ENCODE measurements at regions not wholly inside any gene's neighbourhood (a gene's known extent, or its start where the extent isn't known, plus 50 kb on each side); places are given as distances from the start of the nearest gene placed in this dataset.

DNA sequence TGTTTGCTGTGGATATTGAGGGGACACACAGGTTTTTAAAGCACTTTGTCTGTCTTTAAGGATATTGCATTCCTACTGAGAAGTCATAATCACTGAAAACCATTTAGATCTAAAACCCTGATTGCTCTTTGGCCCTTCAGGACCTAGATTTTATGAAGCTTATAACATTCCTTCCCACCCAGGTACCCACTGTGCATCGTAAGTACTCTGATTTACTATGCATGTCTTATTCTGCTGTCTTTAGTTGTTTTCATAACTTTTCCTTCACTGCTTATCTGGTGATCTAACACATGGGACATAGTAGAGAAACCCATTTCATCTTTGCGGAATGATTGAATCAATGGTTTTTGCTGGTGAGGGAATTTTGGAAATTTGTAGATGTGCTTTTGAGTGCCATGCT is 247.0 kb upstream of the RARB start (continued):
- TF ChIP-seq, protein P1, sequence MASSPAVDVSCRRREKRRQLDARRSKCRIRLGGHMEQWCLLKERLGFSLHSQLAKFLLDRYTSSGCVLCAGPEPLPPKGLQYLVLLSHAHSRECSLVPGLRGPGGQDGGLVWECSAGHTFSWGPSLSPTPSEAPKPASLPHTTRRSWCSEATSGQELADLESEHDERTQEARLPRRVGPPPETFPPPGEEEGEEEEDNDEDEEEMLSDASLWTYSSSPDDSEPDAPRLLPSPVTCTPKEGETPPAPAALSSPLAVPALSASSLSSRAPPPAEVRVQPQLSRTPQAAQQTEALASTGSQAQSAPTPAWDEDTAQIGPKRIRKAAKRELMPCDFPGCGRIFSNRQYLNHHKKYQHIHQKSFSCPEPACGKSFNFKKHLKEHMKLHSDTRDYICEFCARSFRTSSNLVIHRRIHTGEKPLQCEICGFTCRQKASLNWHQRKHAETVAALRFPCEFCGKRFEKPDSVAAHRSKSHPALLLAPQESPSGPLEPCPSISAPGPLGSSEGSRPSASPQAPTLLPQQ (tag by site-specific recombination; IDR thresholded peaks at IDR 0.05): no peak
- TF ChIP-seq ZNF155 (tag by site-specific recombination; IDR thresholded peaks at IDR 0.05) (no peak), KLF1 (tag by site-specific recombination; IDR thresholded peaks at IDR 0.05) (no peak), ZNF146 (tag by site-specific recombination; IDR thresholded peaks at IDR 0.05) (no peak), ZNF214 (tag by site-specific recombination; IDR thresholded peaks at IDR 0.05; ENCODE audit: borderline replicate concordance) (no peak), ZNF549 (tag by site-specific recombination; IDR thresholded peaks at IDR 0.05) (no peak), ZNF624 (tag by site-specific recombination; IDR thresholded peaks at IDR 0.05) (no peak)
- TF ChIP-seq, protein P2, sequence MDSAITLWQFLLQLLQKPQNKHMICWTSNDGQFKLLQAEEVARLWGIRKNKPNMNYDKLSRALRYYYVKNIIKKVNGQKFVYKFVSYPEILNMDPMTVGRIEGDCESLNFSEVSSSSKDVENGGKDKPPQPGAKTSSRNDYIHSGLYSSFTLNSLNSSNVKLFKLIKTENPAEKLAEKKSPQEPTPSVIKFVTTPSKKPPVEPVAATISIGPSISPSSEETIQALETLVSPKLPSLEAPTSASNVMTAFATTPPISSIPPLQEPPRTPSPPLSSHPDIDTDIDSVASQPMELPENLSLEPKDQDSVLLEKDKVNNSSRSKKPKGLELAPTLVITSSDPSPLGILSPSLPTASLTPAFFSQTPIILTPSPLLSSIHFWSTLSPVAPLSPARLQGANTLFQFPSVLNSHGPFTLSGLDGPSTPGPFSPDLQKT (IDR thresholded peaks at IDR 0.05; ENCODE audit: borderline replicate concordance, low read depth, low read length): no peak
- TF ChIP-seq, protein P3, sequence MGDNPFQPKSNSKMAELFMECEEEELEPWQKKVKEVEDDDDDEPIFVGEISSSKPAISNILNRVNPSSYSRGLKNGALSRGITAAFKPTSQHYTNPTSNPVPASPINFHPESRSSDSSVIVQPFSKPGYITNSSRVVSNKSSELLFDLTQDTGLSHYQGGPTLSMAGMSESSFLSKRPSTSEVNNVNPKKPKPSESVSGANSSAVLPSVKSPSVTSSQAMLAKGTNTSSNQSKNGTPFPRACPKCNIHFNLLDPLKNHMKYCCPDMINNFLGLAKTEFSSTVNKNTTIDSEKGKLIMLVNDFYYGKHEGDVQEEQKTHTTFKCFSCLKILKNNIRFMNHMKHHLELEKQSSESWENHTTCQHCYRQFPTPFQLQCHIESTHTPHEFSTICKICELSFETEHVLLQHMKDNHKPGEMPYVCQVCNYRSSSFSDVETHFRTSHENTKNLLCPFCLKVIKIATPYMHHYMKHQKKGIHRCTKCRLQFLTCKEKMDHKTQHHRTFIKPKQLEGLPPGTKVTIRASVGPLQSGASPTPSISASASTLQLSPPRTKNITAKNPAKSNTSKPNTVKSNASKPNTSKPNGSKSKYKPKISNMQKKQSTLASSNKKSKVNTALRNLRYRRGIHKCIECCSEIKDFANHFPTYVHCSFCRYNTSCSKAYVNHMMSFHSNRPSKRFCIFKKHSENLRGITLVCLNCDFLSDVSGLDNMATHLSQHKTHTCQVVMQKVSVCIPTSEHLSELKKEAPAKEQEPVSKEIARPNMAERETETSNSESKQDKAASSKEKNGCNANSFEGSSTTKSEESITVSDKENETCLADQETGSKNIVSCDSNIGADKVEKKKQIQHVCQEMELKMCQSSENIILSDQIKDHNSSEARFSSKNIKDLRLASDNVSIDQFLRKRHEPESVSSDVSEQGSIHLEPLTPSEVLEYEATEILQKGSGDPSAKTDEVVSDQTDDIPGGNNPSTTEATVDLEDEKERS (tag by site-specific recombination; IDR thresholded peaks at IDR 0.05): no peak

DNA sequence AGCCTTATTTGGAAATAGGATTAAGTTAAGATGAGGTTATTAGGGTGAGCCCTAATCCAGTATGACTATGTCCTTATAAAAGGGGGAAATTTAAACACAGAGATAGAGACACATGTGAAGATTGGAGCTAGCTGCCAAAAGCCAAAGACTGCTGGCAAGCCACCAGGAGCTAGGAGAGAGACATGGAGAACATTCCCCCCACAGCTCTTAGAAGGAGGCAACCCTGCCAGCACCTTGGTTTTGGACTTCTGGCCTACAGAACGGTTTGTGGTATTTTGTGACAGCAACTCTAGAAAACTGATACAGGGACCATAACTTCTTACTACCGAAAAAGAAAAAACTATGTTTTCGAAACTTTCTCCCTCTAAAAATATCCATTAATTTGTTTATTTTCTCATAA is 245.3 kb upstream of the RARB start:
- ChIA-PET CTCF (no interaction called here), POLR2A (no interaction called here)
- H3K4me1 ChIP-seq (ENCODE audit: control insufficient read depth, insufficient read depth, low read length): no peaks in the 10 kb centered on the region

More for the DNA sequence above, 245.3 kb upstream of the RARB start:
- TF ChIP-seq MYNN (tag by site-specific recombination; IDR thresholded peaks at IDR 0.05; ENCODE audit: borderline replicate concordance): no peak
- no peak for TF ChIP-seq ZNF16 (tag by site-specific recombination; IDR thresholded peaks at IDR 0.05; ENCODE audit: low read depth)
- TF ChIP-seq TSHZ1 (tag by site-specific recombination; IDR thresholded peaks at IDR 0.05; ENCODE audit: borderline replicate concordance): no peak
- no peak for TF ChIP-seq ZNF221 (tag by site-specific recombination; IDR thresholded peaks at IDR 0.05; ENCODE audit: borderline replicate concordance)
- TF ChIP-seq, protein P1 (tag by site-specific recombination; IDR thresholded peaks at IDR 0.05): no peak
- TF ChIP-seq ZNF175 (tag by site-specific recombination; IDR thresholded peaks at IDR 0.05): no peak
- no peak for TF ChIP-seq ZNF362 (tag by site-specific recombination; IDR thresholded peaks at IDR 0.05)
- TF ChIP-seq ZNF610 (tag by site-specific recombination; IDR thresholded peaks at IDR 0.05; ENCODE audit: borderline replicate concordance): no peak
- TF ChIP-seq ZNF560 (tag by site-specific recombination; IDR thresholded peaks at IDR 0.05; ENCODE audit: borderline replicate concordance): no peak
- no peak for TF ChIP-seq ZFP37 (tag by site-specific recombination; IDR thresholded peaks at IDR 0.05)
- TF ChIP-seq ZFP69B (tag by site-specific recombination; IDR thresholded peaks at IDR 0.05): no peak
- no peak for TF ChIP-seq ZNF302 (tag by site-specific recombination; IDR thresholded peaks at IDR 0.05; ENCODE audit: low read depth)
- TF ChIP-seq, protein P4, sequence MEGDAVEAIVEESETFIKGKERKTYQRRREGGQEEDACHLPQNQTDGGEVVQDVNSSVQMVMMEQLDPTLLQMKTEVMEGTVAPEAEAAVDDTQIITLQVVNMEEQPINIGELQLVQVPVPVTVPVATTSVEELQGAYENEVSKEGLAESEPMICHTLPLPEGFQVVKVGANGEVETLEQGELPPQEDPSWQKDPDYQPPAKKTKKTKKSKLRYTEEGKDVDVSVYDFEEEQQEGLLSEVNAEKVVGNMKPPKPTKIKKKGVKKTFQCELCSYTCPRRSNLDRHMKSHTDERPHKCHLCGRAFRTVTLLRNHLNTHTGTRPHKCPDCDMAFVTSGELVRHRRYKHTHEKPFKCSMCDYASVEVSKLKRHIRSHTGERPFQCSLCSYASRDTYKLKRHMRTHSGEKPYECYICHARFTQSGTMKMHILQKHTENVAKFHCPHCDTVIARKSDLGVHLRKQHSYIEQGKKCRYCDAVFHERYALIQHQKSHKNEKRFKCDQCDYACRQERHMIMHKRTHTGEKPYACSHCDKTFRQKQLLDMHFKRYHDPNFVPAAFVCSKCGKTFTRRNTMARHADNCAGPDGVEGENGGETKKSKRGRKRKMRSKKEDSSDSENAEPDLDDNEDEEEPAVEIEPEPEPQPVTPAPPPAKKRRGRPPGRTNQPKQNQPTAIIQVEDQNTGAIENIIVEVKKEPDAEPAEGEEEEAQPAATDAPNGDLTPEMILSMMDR (tag by site-specific recombination; IDR thresholded peaks at IDR 0.05): no peak
- TF ChIP-seq ZNF404 (tag by site-specific recombination; IDR thresholded peaks at IDR 0.05): no peak
- no peak overlapping the region for H3K4me3 ChIP-seq (ENCODE audit: low read depth, low read length)
- no peak overlapping the region for H3K27ac ChIP-seq (ENCODE audit: extremely low read depth, low read depth, low read length)
- no peaks in the 10 kb centered on the region for H3K9me3 ChIP-seq (ENCODE audit: control insufficient read depth, insufficient read depth, low read depth, low read length)
- H3K36me3 ChIP-seq (ENCODE audit: control insufficient read depth in 2 of 2, insufficient read depth in 1 of 2, low read length in 2 of 2): no peaks in the 10 kb centered on the region

Measured in HEK293 (cell line).